GM06990 (cell line): ENCODE measurements at regions not wholly inside any gene's neighbourhood (a gene's known extent, or its start where the extent isn't known, plus 50 kb on each side); places are given as distances from the start of the nearest gene placed in this dataset.

ENCODE experiments used
- DNase-seq: peaks from one replicate; pipeline ENCODE4 v3.0.0-alpha.2; 2011; ENCODE audit not compliant: insufficient read length; ENCODE audit errors: extremely low read depth
- H3K27me3 ChIP-seq: replicated peaks from 2 replicates; pipeline ENCODE4 v1.6.0; 2011; ENCODE audit warnings: low read length; ENCODE audit not compliant: control insufficient read depth, insufficient read depth
- H3K36me3 ChIP-seq: 2 replicates; pipeline ENCODE4 v1.5.1; 2011; ENCODE audit warnings: low read length; ENCODE audit not compliant: control insufficient read depth, insufficient read depth
- H3K4me3 ChIP-seq: replicated peaks from 2 replicates; pipeline ENCODE4 v1.5.1; 2011; ENCODE audit warnings: low read depth, mild to moderate bottlenecking, control low read depth, low read length
- CTCF ChIP-seq: IDR thresholded peaks from 2 replicates; pipeline ENCODE4 v1.5.1; 2011; ENCODE audit warnings: low read length, control low read depth, mild to moderate bottlenecking, inconsistent platforms; ENCODE audit not compliant: insufficient read depth, poor library complexity, severe bottlenecking

GRCh38 chr16:54480429-54480828 lies 193.8 kb upstream of the IRX3 start:
- Histone ChIP-seq H3K36me3 (no peaks in the 10 kb centered on the region), H3K4me3 (no peak overlapping the region), H3K27me3 (no peaks in the 10 kb centered on the region)
- DNase-seq = no peak
- TF ChIP-seq CTCF = no peak

DNA sequence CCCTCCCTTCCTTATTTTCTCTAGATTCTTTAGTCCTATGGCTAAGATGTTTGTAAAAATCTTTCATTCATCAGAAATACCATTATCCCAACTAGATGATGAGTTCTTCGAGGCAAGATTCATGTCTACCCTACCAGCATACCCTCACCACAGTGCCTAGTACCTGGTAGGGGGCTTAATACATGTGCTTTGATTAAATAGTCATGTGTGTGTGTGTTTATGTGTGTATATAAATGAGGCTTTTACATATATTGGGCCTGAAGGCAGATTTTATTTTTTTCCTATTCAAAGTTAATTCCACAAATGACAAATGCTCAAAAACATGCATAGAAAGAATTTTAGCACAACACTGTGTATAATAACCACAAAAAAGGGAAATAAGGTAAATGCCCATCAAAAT lies 193.0 kb upstream of the IRX3 start:
- H3K4me3 ChIP-seq = no peak overlapping the region

DNA sequence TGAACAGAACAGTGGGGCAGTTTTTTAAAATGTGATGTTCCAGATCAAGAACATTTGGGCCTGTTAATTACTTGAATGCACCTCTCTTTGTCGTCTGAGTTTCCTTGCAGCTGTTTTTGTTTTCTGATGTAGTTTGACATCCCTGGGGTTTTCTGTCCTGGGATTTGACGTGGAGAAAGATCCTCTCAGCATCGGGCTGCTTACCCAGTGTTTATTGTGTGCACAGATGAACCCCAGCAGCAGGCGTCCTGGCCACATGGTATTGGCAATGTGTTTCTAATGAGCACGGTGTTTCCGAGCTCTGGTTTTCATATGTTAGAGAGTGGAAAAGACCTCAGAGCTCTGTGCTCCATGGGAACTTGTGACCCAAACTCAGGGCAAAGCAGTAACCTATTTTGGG lies 191.1 kb upstream of the IRX3 start:
- no peaks in the 10 kb centered on the region for H3K36me3 ChIP-seq
- no peaks in the 10 kb centered on the region for H3K27me3 ChIP-seq
- H3K4me3 ChIP-seq = no peak overlapping the region
- DNase-seq = no peak
- no peak for TF ChIP-seq CTCF

More for the DNA sequence above, 193.0 kb upstream of the IRX3 start:
- Histone ChIP-seq H3K36me3 (no peaks in the 10 kb centered on the region), H3K27me3 (no peaks in the 10 kb centered on the region)
- TF ChIP-seq CTCF = no peak
- no peak for DNase-seq

GRCh38 chr16:54475019-54475601 lies 188.5 kb upstream of the IRX3 start:
- no peaks in the 10 kb centered on the region for H3K36me3 ChIP-seq
- H3K27me3 ChIP-seq = no peaks in the 10 kb centered on the region
- no peak overlapping the region for H3K4me3 ChIP-seq
- no peak for DNase-seq
- no peak for TF ChIP-seq CTCF

DNA sequence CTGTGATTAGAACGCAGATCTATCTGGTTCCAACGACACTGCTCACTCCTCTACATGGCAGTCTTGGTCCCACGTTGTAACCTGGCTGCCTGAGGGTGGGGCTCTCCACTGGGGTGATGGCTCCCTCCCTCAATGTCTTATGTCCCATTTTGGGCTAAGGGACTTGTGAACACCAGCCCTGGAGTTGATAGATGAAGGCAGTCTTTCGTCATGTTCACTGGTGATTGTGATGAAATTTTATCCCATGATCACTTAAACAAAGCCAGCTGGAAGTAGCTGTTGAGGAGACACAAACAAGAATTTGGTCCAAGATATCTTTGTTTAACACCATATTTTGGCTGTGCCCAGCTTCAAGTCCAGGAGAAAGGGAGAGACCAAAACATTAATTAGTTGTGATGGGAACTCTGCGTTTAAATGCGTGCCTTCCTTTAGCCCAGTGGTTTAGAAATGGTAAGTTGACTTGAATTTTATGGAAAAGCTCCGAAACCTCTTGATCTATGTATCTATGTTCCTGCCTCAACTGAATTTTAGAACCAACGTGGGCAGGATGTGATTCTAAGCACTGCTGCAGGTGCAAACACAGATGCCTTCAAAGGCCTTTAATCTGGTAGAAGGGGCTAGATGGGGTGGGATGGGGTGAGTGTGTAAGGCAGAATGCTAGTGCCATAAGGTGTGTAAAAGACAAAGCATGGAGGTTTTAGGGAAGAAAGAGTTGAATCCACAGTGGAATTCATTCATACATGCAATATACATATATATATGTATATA lies 186.8 kb upstream of the IRX3 start:
- H3K4me3 ChIP-seq = no peak overlapping the region
- DNase-seq = no peak
- no peaks in the 10 kb centered on the region for H3K27me3 ChIP-seq
- no peaks in the 10 kb centered on the region for H3K36me3 ChIP-seq
- no peak for TF ChIP-seq CTCF
